ENCODE measurements at regions not wholly inside any gene's neighbourhood (a gene's known extent, or its start where the extent isn't known, plus 50 kb on each side); places are given as distances from the start of the nearest gene placed in this dataset.

- CTCF ChIA-PET: no interaction called here
- POLR2A ChIA-PET: no interaction called here
Observed at GRCh38 chr10:130570074-130570473, 433.9 kb downstream of the GLRX3 start.

- CTCF ChIA-PET: no interaction called here
Observed at GRCh38 chr10:130571674-130572073, 435.5 kb downstream of the GLRX3 start.

GRCh38 chr10:130573446-130573845 lies 437.3 kb downstream of the GLRX3 start:
- ChIA-PET POLR2A (no interaction called here), CTCF (no interaction called here)

More at GRCh38 chr10:130571674-130572073, 435.5 kb downstream of the GLRX3 start:
- POLR2A ChIA-PET: no interaction called here

- POLR2A ChIA-PET: no interaction called here
- CTCF ChIA-PET: no interaction called here
Observed at GRCh38 chr10:130575756-130576285, 439.6 kb downstream of the GLRX3 start.

GRCh38 chr10:130576427-130576826 lies 440.2 kb downstream of the GLRX3 start:
- POLR2A ChIA-PET: no interaction called here
- CTCF ChIA-PET: no interaction called here

- ChIA-PET POLR2A (no interaction called here), CTCF (no interaction called here)
Observed at GRCh38 chr10:130577039-130577438, 440.8 kb downstream of the GLRX3 start.

- POLR2A ChIA-PET: no interaction called here
- CTCF ChIA-PET: no interaction called here
Observed at GRCh38 chr10:130578532-130579289, 442.5 kb downstream of the GLRX3 start.

GRCh38 chr10:130579913-130580312 lies 443.7 kb downstream of the GLRX3 start:
- POLR2A ChIA-PET: no interaction called here
- CTCF ChIA-PET: no interaction called here

GRCh38 chr10:130580975-130581374 lies 444.8 kb downstream of the GLRX3 start:
- CTCF ChIA-PET: no interaction called here
- POLR2A ChIA-PET: no interaction called here

GRCh38 chr10:130587718-130588117 lies 451.5 kb downstream of the GLRX3 start:
- ChIA-PET POLR2A (no interaction called here), CTCF (no interaction called here)

- POLR2A ChIA-PET: no interaction called here
- CTCF ChIA-PET: no interaction called here
Observed at GRCh38 chr10:130606001-130606405, 469.8 kb downstream of the GLRX3 start.

- ChIA-PET CTCF (no interaction called here), POLR2A (no interaction called here)
Observed at GRCh38 chr10:130607366-130607765, 471.2 kb downstream of the GLRX3 start.

- ChIA-PET CTCF (no interaction called here), POLR2A (no interaction called here)
Observed at GRCh38 chr10:130611239-130611638, 475.0 kb downstream of the GLRX3 start.

- ChIA-PET POLR2A (no interaction called here), CTCF (interaction anchor here (1.4 kb wide), 1 partner anchor 11 kb away, joined by 4 read pairs; no protein-coding TSS in a partner anchor)
Observed at GRCh38 chr10:130615457-130615856, 479.3 kb downstream of the GLRX3 start.

GRCh38 chr10:130617985-130618384 lies 481.8 kb downstream of the GLRX3 start:
- ChIA-PET POLR2A (no interaction called here), CTCF (no interaction called here)

GRCh38 chr10:130618647-130619046 lies 482.5 kb downstream of the GLRX3 start:
- POLR2A ChIA-PET: no interaction called here

GRCh38 chr10:130621231-130621775 lies 485.1 kb downstream of the GLRX3 start:
- CTCF ChIA-PET: no interaction called here
- POLR2A ChIA-PET: no interaction called here

More at GRCh38 chr10:130618647-130619046, 482.5 kb downstream of the GLRX3 start:
- CTCF ChIA-PET: no interaction called here

- ChIA-PET POLR2A (no interaction called here), CTCF (no interaction called here)
Observed at GRCh38 chr10:130623680-130624267, 487.6 kb downstream of the GLRX3 start.

- CTCF ChIA-PET: no interaction called here
- POLR2A ChIA-PET: no interaction called here
Observed at GRCh38 chr10:130627346-130628045, 491.3 kb downstream of the GLRX3 start.

- ChIA-PET CTCF (no interaction called here), POLR2A (no interaction called here)
Observed at GRCh38 chr10:130630135-130630534, 493.9 kb downstream of the GLRX3 start.

All from activated CD8-positive, alpha-beta memory T cell treated with anti-CD3 and anti-CD28 coated beads for 36 hours (primary cell).